Mucosa of descending colon (tissue), 3 donors: ENCODE measurements at regions not wholly inside any gene's neighbourhood (a gene's known extent, or its start where the extent isn't known, plus 50 kb on each side); places are given as distances from the start of the nearest gene placed in this dataset.

Experiments
- ATAC-seq: fragments of 200-7000 bp; cut with Tn5 transposase; one replicate; pipeline ENCODE4 v1.9.1; 2020; ENCODE audit warnings: mild to moderate bottlenecking, moderate library complexity
- DNase-seq, 3 donors: peaks; one replicate each; pipeline ENCODE4 v3.0.0-alpha.2; 2020
- H3K36me3 ChIP-seq: fragments of 200-600 bp; one replicate; pipeline ENCODE4 v1.8.0; 2021; ENCODE audit warnings: low read depth, mild to moderate bottlenecking
- H3K4me1 ChIP-seq: fragments of 200-600 bp; one replicate; pipeline ENCODE4 v1.8.0; 2021; ENCODE audit warnings: low read depth, mild to moderate bottlenecking
- H3K4me3 ChIP-seq: fragments of 200-600 bp; one replicate; pipeline ENCODE4 v1.8.0; 2021; ENCODE audit warnings: mild to moderate bottlenecking
- H3K9me3 ChIP-seq: fragments of 200-600 bp; one replicate; pipeline ENCODE4 v1.8.0; 2021; ENCODE audit warnings: mild to moderate bottlenecking
- intact Hi-C, 2 donors: fragments of 100-400 bp; cut with DNase I in 1 of 2; cut with micrococcal nuclease in 1 of 2; formaldehyde crosslinking; loops; one replicate each; pipeline versions ENCODE4 v1.11.0 to v1.11.1; 2022; cut with DNase I, micrococcal nuclease
- TF ChIP-seq, protein P1 (sequence below): fragments of 200-600 bp; IDR thresholded peaks from one replicate; pipeline ENCODE4 v1.8.0; 2022; ENCODE audit warnings: antibody characterized with exemption, mild to moderate bottlenecking
- donor health status: DM: no; HTN: no; CAD: no; lungs with moderate emphysema.
- donor health status: DM: no; HTN: no; CAD: no.
- donor health status: DM: no; HTN: yes; CAD: no.

DNA sequence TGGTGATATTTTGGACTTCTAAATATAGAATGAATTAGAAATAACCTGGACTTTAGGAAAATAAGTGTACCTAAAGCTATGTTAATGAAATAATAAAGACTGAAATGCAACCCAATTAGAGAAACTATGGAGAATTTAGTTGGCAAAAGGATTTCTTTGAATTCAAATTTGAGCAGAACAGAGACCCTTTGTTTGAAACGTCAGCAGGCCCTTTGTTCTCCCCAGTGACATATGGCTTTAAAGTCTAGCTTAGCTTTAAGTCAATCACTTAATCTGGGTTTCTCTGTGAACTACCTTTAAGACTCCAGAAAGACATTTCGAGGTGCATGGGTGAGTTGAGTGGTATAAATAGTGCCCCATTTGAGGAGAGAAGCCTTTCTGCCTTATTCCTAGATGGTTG, 130.5 kb upstream of the CREB1 start:
- Histone ChIP-seq H3K4me1 (no peaks in the 10 kb centered on the region), H3K36me3 (no peaks in the 10 kb centered on the region), H3K9me3 (no peaks in the 10 kb centered on the region), H3K4me3 (no peak overlapping the region)
- TF ChIP-seq, protein P1, sequence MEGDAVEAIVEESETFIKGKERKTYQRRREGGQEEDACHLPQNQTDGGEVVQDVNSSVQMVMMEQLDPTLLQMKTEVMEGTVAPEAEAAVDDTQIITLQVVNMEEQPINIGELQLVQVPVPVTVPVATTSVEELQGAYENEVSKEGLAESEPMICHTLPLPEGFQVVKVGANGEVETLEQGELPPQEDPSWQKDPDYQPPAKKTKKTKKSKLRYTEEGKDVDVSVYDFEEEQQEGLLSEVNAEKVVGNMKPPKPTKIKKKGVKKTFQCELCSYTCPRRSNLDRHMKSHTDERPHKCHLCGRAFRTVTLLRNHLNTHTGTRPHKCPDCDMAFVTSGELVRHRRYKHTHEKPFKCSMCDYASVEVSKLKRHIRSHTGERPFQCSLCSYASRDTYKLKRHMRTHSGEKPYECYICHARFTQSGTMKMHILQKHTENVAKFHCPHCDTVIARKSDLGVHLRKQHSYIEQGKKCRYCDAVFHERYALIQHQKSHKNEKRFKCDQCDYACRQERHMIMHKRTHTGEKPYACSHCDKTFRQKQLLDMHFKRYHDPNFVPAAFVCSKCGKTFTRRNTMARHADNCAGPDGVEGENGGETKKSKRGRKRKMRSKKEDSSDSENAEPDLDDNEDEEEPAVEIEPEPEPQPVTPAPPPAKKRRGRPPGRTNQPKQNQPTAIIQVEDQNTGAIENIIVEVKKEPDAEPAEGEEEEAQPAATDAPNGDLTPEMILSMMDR, result no peak
- ATAC-seq (no peak), DNase-seq (no peak)
- intact Hi-C loops, result no loop called here

DNA sequence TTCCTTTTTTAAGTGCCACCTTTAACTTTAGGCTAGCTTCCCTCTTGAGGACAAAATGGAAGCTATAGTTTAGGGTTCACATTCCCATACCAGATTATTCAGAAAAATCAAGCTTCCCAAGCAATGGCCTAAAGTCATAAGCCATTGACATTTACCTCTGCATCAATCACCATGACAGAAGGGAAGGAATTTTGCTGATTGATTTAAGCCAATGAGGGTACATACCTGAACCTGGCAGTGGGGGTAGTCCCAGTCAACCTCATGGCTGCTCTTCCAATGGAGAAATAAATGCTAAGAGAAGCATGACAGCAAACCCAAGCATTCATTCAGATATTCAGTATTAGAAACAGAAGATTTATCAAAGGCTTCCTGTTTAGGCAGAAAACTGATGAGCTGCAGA, 128.4 kb upstream of the CREB1 start:
- Histone ChIP-seq H3K4me1 (no peaks in the 10 kb centered on the region), H3K4me3 (no peak overlapping the region), H3K9me3 (no peaks in the 10 kb centered on the region), H3K36me3 (no peaks in the 10 kb centered on the region)
- ATAC-seq (no peak), DNase-seq (no peak)
- TF ChIP-seq, protein P1, result no peak
- intact Hi-C loops, result no loop called here

DNA sequence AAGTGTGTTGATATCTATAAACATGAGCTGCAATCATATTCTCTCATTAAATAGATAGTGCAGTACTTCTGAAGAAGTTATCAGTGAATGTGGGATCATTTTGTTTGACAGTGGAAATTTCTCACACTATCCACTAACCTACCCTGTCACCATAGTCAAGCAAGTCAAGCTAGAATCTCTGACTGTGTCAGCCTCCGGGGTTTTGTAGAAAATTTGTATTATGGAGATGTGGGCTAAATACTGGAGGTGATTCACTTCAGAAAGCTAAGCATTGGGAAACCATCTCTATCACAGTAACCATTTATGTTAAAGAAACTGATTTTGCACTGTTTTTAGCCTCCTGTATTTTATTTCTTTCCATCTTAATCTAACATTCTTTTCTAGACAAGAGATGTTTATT, 126.6 kb upstream of the CREB1 start:
- no peaks in the 10 kb centered on the region for H3K36me3 ChIP-seq
- H3K4me1 ChIP-seq, result no peaks in the 10 kb centered on the region
- no peaks in the 10 kb centered on the region for H3K9me3 ChIP-seq
- TF ChIP-seq, protein P1, result no peak
- ATAC-seq (no peak), DNase-seq (no peak)
- intact Hi-C loops, result no loop called here
- no peak overlapping the region for H3K4me3 ChIP-seq

DNA sequence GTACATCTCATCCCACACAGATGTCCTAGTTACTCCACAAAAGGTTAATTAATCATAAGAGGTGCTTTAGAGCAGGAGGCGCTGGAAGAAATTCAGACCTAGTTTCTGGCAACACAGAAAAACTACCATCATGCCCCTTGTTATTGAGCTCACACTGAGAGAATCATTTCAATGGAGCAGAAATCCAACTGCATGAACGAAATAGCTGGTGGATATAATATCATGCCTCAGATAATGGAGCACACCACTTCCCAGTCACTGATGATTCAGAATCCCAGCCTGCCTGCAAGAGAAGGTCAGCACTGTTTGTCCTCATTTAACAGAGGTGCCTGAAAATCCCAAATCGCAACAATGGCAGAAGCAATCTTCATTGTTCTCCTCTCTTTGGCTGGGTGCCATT, 125.8 kb upstream of the CREB1 start:
- intact Hi-C loops, result no loop called here
- no peaks in the 10 kb centered on the region for H3K9me3 ChIP-seq

DNA sequence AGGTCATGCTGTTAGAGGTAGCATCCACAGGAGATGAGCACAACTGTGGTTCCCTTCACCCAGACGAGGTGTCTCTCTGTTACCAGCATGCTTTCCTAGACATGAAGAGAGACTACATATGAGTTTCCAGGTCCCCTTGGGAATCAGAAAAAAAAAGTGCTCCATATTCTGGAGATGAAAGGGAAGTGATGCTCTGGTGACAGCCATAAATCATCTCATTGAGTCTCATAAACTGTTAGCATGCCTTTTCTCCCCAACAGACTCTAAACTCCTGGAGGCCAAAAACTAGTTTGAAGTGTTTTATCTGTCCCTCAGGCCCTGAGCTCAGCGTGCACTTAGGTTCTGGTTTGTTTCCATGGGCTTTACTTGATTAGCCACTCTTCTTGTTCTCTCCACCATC, 124.6 kb upstream of the CREB1 start:
- Histone ChIP-seq H3K4me1 (no peaks in the 10 kb centered on the region), H3K9me3 (no peaks in the 10 kb centered on the region), H3K36me3 (no peaks in the 10 kb centered on the region), H3K4me3 (no peak overlapping the region)
- intact Hi-C loops, result no loop called here
- TF ChIP-seq, protein P1, result no peak
- no peak for DNase-seq
- no peak for ATAC-seq

More for the DNA sequence above, 125.8 kb upstream of the CREB1 start:
- TF ChIP-seq, protein P1, result no peak
- DNase-seq, result no peak
- no peak for ATAC-seq
- Histone ChIP-seq H3K4me3 (no peak overlapping the region), H3K36me3 (no peaks in the 10 kb centered on the region), H3K4me1 (no peaks in the 10 kb centered on the region)

DNA sequence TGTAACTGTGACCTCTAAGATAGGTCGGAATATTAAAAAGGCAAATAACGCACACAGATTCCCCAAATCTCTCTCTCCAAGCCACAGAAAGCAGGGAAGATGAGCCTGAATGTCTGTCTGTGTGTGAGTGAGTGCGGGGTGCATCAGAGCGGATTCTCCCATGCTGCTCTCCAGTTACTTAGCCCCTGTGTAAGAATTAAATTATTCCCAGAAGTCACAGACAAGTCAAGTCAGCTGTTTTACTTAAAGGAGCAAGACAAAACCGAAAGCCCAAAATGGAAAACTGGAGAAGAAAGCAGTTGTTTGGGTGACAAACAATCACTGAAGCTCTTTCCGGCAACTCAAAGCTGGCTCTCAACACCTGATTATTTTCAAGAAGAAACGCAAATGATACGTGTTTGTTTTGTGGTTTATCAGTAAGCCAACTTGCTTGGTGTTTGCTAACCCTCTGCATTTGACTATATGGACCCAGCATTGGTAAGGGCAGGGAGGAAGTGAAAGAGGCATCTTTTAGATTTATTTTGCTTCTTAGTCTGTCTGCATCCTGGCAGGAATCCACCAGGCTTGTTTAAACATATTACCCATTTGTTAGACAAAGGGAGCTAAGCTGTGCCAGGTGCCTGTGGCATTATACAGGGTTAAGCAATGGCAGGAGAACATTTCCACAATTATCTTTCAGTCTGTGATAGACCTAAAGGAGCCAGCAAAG, 121.5 kb upstream of the CREB1 start:
- no peaks in the 10 kb centered on the region for H3K9me3 ChIP-seq
- no peak overlapping the region for H3K4me3 ChIP-seq
- peak in 1 of 3 donors; percentile 20 for DNase-seq
- H3K4me1 ChIP-seq, result no peaks in the 10 kb centered on the region
- intact Hi-C loops, result no loop called here
- H3K36me3 ChIP-seq, result no peaks in the 10 kb centered on the region
- TF ChIP-seq, protein P1, result no peak
- ATAC-seq, result peak; percentile 66
